DND-41 (cell line): ENCODE measurements at regions not wholly inside any gene's neighbourhood (a gene's known extent, or its start where the extent isn't known, plus 50 kb on each side); places are given as distances from the start of the nearest gene placed in this dataset.

ENCODE experiments used
- ATAC-seq: fragments of 200-7000 bp; cut with Tn5 transposase; 3 replicates; pipeline ENCODE4 v1.9.1; 2021; ENCODE audit warnings: low read depth; ENCODE audit not compliant: insufficient read depth
- DNase-seq: peaks from one replicate; pipeline ENCODE4 v3.0.0-alpha.2; 2020
- H2AFZ ChIP-seq: 2 replicates; pipeline ENCODE4 v1.6.0; 2012; ENCODE audit warnings: low read depth, low read length
- H3K27ac ChIP-seq: 2 replicates; pipeline ENCODE4 v1.5.1; 2012; ENCODE audit warnings: low read length, inconsistent platforms
- H3K27me3 ChIP-seq: fragments of 200-600 bp; sonication (generic); 2 replicates; pipeline ENCODE4 v1.6.0; 2012; ENCODE audit warnings: low read length, mild to moderate bottlenecking, inconsistent platforms; ENCODE audit not compliant: insufficient read depth, poor library complexity
- H3K36me3 ChIP-seq: 2 replicates; pipeline ENCODE4 v1.5.1; 2012; ENCODE audit warnings: low read length, inconsistent platforms; ENCODE audit not compliant: insufficient read depth
- H3K4me1 ChIP-seq: 2 replicates; pipeline ENCODE4 v1.5.1; 2012; ENCODE audit warnings: mild to moderate bottlenecking, low read length; ENCODE audit not compliant: insufficient read depth
- H3K4me2 ChIP-seq: 2 replicates; pipeline ENCODE4 v1.6.0; 2012; ENCODE audit warnings: mild to moderate bottlenecking, moderate library complexity, low read length, inconsistent platforms; ENCODE audit not compliant: insufficient read depth
- H3K4me3 ChIP-seq, 2 experiments: fragments of 200-600 bp in 1 of 2; shearing (Covaris generic) in 1 of 2; 2 replicates each; pipeline ENCODE4 v1.5.1; 2012 to 2016; ENCODE audit warnings: inconsistent platforms in 2 of 2, low read length in 2 of 2, mild to moderate bottlenecking in 2 of 2, low read depth in 1 of 2, moderate library complexity in 1 of 2
- H3K79me2 ChIP-seq: 2 replicates; pipeline ENCODE4 v1.6.0; 2012; ENCODE audit warnings: low read length, inconsistent platforms; ENCODE audit not compliant: insufficient read depth
- H3K9ac ChIP-seq: 2 replicates; pipeline ENCODE4 v1.6.0; 2012; ENCODE audit warnings: low read depth, mild to moderate bottlenecking, inconsistent platforms, low read length, moderate library complexity
- H3K9me3 ChIP-seq: 2 replicates; pipeline ENCODE4 v1.5.1; 2012; ENCODE audit warnings: low read length, moderate library complexity, mild to moderate bottlenecking, inconsistent platforms; ENCODE audit not compliant: insufficient read depth, severe bottlenecking
- H4K20me1 ChIP-seq: 2 replicates; pipeline ENCODE4 v1.6.0; 2012; ENCODE audit warnings: low read length; ENCODE audit not compliant: insufficient read depth
- EZH2 ChIP-seq: IDR thresholded peaks from 3 replicates; pipeline ENCODE4 v1.6.1; 2012; ENCODE audit warnings: borderline replicate concordance, low read depth, mild to moderate bottlenecking, moderate library complexity, low read length, inconsistent platforms; ENCODE audit not compliant: severe bottlenecking
- TF ChIP-seq, protein P1 (sequence below): IDR thresholded peaks from 2 replicates; pipeline ENCODE4 v1.5.1; 2012; ENCODE audit warnings: borderline replicate concordance, low read length, moderate library complexity, mild to moderate bottlenecking; ENCODE audit not compliant: poor library complexity, severe bottlenecking; ENCODE audit errors: extremely low read depth

DNA sequence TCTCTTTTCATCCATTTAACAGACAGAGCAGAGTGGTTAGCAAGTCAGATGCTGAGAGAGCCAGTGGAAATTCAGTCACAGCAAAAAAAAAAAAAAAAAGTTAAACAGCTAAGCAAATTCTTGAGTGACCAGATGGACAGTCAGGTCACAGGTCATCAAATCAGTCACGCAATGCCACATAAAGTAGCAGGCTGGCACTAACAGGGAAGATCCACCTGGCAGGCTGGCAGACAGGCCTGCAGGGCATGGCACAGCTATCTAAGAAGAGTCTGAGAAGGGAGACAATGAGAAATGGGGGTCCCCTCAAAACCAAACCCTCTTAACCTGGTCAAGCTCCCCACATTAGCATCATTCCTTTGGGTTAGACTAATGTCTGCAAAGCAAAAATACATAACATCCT lies 371.9 kb downstream of the TTLL7 start:
- H3K79me2 ChIP-seq, result no peaks in the 10 kb centered on the region
- H4K20me1 ChIP-seq, result no peaks in the 10 kb centered on the region
- H3K36me3 ChIP-seq, result no peaks in the 10 kb centered on the region
- H3K27ac ChIP-seq, result no peak overlapping the region
- no peaks in the 10 kb centered on the region for H3K27me3 ChIP-seq
- H3K4me1 ChIP-seq, result no peaks in the 10 kb centered on the region
- H2AFZ ChIP-seq, result no peak overlapping the region
- TF ChIP-seq, protein P1, sequence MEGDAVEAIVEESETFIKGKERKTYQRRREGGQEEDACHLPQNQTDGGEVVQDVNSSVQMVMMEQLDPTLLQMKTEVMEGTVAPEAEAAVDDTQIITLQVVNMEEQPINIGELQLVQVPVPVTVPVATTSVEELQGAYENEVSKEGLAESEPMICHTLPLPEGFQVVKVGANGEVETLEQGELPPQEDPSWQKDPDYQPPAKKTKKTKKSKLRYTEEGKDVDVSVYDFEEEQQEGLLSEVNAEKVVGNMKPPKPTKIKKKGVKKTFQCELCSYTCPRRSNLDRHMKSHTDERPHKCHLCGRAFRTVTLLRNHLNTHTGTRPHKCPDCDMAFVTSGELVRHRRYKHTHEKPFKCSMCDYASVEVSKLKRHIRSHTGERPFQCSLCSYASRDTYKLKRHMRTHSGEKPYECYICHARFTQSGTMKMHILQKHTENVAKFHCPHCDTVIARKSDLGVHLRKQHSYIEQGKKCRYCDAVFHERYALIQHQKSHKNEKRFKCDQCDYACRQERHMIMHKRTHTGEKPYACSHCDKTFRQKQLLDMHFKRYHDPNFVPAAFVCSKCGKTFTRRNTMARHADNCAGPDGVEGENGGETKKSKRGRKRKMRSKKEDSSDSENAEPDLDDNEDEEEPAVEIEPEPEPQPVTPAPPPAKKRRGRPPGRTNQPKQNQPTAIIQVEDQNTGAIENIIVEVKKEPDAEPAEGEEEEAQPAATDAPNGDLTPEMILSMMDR, result no peak
- no peak for TF ChIP-seq EZH2
- H3K9ac ChIP-seq, result no peak overlapping the region
- no peak for ATAC-seq
- H3K4me2 ChIP-seq, result no peak overlapping the region
- no peak for DNase-seq
- H3K4me3 ChIP-seq, result no peak overlapping the region
- H3K9me3 ChIP-seq, result no peaks in the 10 kb centered on the region

DNA sequence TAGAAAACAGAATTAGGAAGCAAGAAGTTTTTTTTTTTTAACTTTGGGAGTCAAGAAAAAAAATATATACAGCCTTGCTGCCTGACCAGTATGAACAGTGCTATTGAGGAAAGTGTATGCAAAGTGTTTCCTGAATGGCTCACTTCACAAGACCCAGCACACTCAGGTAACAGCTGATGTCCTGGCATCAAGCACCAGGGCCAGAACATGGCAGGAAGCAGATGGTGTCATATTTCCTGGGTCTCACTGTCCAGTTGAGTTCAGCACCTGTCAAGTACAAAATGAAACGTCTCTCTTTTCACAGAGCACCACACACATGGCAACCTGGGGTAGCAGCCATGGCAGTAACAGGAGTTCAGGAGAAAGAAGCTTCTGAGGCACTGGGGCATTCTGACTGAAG lies 372.3 kb downstream of the TTLL7 start:
- H2AFZ ChIP-seq, result no peak overlapping the region
- no peak overlapping the region for H3K4me3 ChIP-seq
- H3K79me2 ChIP-seq, result no peaks in the 10 kb centered on the region
- TF ChIP-seq EZH2, result no peak
- TF ChIP-seq, protein P1, result no peak
- no peak overlapping the region for H3K4me2 ChIP-seq
- DNase-seq (no peak), ATAC-seq (no peak)
- H3K27me3 ChIP-seq, result no peaks in the 10 kb centered on the region
- no peak overlapping the region for H3K27ac ChIP-seq
- no peaks in the 10 kb centered on the region for H3K9me3 ChIP-seq
- no peaks in the 10 kb centered on the region for H3K4me1 ChIP-seq
- no peaks in the 10 kb centered on the region for H3K36me3 ChIP-seq
- no peak overlapping the region for H3K9ac ChIP-seq
- no peaks in the 10 kb centered on the region for H4K20me1 ChIP-seq

DNA sequence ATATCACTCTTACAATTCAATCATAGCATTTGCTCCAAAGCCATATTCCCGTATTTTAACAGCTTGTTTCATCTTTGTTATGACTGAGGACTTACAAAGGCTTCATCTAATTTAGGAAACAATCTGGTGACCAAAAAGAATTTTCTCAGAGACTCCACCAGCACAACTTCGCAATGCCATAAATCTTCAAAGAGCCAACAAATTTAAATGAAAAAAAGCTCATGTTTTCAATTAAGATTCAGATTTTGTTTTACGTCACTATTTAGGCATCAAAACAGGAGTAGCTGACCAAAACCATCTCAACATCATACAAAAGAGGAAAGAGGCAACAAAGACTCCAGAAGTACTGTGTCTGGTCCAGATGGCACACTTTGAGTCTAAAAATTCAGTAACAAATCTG lies 373.3 kb downstream of the TTLL7 start:
- Histone ChIP-seq H4K20me1 (no peaks in the 10 kb centered on the region), H3K4me3 (no peak overlapping the region), H3K79me2 (no peaks in the 10 kb centered on the region), H3K4me2 (no peak overlapping the region), H3K9me3 (no peaks in the 10 kb centered on the region), H2AFZ (no peak overlapping the region), H3K4me1 (no peaks in the 10 kb centered on the region), H3K9ac (no peak overlapping the region), H3K27me3 (no peaks in the 10 kb centered on the region), H3K36me3 (no peaks in the 10 kb centered on the region), H3K27ac (no peak overlapping the region)
- no peak for ATAC-seq
- TF ChIP-seq, protein P1, result no peak
- TF ChIP-seq EZH2, result no peak
- DNase-seq, result no peak

DNA sequence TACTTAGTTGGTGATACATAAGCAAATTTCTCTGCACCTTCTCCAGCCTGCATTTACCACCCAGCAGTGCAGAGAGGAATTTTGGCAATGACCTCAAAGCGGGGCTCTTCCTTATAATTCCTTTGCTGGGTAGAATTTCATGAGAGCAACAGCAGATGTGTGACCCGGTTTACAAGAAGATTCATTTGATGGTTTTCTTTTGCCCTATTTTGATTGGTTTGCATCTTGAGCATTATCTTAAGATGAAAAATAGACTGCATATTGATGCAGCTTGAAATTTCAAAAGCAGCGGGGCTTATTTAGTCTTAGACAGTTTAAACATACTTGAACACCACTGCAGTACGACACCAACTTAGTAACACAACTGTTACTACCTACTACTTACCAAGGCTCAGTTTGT lies 378.9 kb downstream of the TTLL7 start:
- Histone ChIP-seq H3K4me1 (peaks cover 6% of the 10 kb centered on the region; the same call in 1 of the 2 replicates), H3K9ac (no peak overlapping the region), H3K79me2 (no peaks in the 10 kb centered on the region), H2AFZ (no peak overlapping the region), H3K27ac (no peak overlapping the region), H3K9me3 (no peaks in the 10 kb centered on the region), H3K4me2 (no peak overlapping the region), H3K4me3 (no peak overlapping the region), H3K27me3 (no peaks in the 10 kb centered on the region), H3K36me3 (no peaks in the 10 kb centered on the region), H4K20me1 (no peaks in the 10 kb centered on the region)
- TF ChIP-seq EZH2, result no peak
- TF ChIP-seq, protein P1, result no peak
- ATAC-seq, result no peak
- no peak for DNase-seq
